GM19438 (cell line): ENCODE measurements at regions not wholly inside any gene's neighbourhood (a gene's known extent, or its start where the extent isn't known, plus 50 kb on each side); places are given as distances from the start of the nearest gene placed in this dataset.
"Not testable (repeated sequence)": the region's sequence is repeated elsewhere in the genome, so short reads cannot be mapped to it uniquely, and the experiment has no call there.

Experiments
- ATAC-seq: cut with Tn5 transposase; IDR thresholded peaks from one replicate; pipeline ENCODE4 v1.9.1; 2021; ENCODE audit warnings: low read depth; ENCODE audit not compliant: unreplicated experiment

DNA sequence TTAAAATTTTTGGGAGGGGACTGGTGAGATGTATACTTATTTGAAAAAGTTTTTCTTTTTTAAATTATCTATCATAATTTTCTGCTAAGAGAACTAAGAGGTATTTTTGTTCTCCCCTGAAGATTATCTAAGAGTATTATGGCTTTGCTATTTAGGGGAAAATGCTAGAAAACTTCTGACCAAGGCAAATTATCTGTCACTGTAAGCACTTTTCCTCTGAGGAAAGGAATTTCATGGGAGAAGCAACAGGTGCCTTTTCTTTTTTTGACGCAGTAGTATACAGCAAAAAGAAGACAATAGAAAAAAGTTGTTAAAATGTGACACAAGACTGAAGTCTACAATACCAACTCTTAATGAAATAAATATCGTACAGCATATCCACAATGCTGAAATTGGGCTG, 201.6 kb upstream of the NANOGP8 start:
- ATAC-seq = no peak

DNA sequence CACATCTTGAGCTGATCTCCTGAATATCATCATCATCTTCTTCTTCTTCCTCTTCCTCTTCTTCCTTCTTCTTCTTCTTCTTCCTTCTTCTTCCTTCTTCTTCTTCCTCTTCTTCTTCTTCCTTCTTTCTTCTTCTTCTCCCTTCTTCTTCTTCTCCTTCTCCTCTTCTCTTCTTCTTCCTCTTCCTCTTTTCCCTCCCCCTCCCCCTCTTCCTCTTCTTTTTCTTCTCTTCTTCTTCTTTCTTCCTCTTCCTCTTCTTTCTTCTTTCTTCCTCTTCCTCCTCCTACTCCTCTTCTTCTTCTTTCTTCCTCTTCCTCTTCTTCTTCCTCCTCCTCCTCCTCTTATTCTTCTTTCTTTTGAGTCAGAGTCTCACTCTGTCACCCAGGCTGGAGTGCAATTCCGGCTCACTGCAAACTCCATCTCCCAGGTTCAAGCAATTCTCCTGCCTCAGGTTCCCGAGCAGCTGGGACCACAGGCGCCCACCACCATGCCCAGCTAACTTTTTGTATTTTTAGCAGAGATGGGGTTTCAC, 197.9 kb upstream of the NANOGP8 start:
- ATAC-seq = no peak

DNA sequence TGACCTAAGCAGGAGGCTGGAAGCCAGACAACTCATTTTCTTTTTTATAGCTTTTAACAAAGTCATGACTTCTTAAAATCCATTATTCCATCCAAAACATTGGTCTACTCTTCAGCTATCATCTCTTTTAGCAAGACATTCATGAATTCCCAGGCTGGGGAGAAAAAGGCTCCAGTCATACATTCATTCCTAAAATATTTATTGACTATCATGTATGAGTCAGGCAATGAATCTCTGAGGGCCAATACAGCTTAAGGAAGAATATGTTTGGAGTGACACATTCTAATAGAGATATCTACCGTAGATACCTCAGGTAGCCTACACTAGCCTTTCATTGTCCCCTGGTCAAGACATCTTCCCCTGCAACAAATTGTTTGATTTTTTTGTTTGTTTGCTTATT, 196.4 kb upstream of the NANOGP8 start:
- ATAC-seq = no peak

- ATAC-seq = no peak
Measured at GRCh38 chr15:35279811-35280210, 194.7 kb upstream of the NANOGP8 start.

DNA sequence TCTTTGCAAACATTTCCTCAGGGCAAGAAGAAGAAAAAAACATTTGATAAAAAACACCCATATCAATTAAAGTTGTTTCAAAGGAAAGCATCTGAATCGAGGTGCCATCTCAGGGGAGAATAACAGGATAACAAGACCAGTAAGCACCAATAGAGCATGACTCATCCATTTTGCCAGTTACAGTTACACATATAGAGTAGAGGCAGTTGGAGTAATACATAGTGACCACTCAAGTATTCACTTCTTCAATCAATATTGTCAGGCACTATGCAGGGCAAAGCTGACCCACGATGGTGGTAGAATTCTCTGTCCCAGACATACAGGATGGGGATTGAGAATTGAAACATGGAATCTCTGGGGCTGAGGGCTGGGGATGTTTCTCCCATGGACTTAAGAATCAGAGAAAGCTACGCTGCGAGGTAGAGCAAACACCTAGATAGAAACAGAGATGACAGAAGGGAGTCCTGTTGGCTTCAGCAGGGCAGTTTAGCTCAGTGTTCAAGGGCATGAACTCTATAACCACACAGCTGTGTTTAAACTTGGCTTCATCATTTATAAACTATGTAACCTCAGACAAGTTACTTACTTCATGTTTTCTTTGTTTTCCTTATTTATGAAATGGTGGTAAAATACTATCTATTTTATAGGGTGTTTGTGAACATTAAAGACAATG, 186.4 kb upstream of the NANOGP8 start:
- no peak for ATAC-seq

DNA sequence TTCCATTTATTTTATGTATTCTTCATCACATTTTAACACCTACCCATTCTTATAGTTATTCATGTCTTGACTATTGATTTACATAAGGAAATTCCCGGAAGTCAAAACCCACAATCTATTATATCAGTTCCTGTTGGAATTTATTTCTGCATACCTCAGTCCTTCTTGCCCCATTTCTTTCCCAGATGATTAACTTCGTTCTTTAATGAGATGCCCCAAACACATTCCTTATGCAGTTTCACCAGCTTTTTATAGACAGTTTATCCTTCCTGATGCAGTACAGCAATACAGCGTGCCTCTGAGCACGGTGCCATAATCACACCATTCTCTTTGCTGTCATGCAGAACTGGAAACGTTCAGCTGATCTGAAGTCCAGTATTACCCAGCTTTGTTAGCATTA, 175.8 kb upstream of the NANOGP8 start:
- no peak for ATAC-seq

- ATAC-seq = not testable (repeated sequence)
Measured at GRCh38 chr15:35260274-35260673, 175.2 kb upstream of the NANOGP8 start.

DNA sequence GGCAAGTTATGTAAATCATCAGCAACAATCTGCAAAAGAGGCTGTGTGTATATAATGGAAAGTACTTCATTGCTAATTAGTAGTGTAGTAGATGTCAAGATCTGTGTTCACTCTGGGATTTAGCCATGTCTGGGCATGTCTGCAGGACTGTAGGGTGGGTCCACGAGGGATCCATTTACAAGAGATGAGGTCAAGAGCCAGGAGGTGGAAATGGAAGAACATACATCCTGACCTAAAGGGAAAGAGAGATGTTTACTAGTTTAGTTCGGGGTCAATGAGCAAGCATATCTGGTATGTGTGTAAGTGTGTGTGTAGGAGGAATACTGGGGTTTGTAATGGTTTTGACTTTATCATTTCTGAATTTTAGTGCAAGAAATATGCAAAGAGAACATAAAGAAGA, 171.5 kb upstream of the NANOGP8 start:
- no peak for ATAC-seq

DNA sequence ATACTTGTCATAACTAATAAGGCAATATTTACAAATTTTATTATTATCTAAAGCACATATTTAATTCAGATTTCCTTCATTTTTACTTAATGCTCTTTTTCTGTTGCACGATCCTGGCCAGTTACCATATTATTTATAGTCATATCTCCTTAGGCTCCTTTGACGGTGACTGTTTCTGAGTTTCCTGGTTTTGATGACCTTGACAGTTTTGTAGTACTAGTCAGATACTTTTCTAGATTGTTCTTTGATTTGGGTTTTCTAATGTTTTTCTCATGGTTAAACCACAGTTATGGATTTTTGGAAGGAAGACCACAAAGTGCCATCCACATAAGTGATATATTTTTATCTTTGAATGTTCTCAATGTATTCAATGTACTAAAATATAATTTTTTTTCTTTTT, 171.0 kb upstream of the NANOGP8 start:
- ATAC-seq = no peak

- not testable (repeated sequence) for ATAC-seq
Measured at GRCh38 chr15:35254908-35255307, 169.8 kb upstream of the NANOGP8 start.

GRCh38 chr15:35254062-35254461, 169.0 kb upstream of the NANOGP8 start:
- ATAC-seq = no peak

- ATAC-seq = no peak
Measured at GRCh38 chr15:35252351-35252865, 167.3 kb upstream of the NANOGP8 start.

GRCh38 chr15:35247150-35247549, 162.1 kb upstream of the NANOGP8 start:
- no peak for ATAC-seq

- ATAC-seq = no peak
Measured at GRCh38 chr15:35246451-35246850, 161.4 kb upstream of the NANOGP8 start.

DNA sequence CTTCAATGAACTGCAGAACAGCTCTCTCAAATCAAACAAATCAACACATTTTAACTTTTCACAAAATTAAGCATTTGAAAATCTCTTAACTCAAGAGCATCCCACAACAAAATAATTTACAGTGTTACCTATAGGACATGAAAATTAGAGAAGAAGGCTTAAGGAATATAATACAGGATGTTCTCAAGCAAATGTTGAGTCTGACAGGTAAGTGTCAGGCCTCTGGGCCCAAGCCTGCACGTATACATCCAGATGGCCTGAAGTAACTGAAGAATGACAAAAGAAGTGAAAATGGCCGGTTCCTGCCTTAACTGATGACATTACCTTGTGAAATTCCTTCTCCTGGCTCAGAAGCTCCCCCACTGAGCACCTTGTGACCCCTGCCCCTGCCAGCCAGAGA, 160.6 kb upstream of the NANOGP8 start:
- ATAC-seq = not testable (repeated sequence)

GRCh38 chr15:35244227-35244626, 159.1 kb upstream of the NANOGP8 start:
- no peak for ATAC-seq

DNA sequence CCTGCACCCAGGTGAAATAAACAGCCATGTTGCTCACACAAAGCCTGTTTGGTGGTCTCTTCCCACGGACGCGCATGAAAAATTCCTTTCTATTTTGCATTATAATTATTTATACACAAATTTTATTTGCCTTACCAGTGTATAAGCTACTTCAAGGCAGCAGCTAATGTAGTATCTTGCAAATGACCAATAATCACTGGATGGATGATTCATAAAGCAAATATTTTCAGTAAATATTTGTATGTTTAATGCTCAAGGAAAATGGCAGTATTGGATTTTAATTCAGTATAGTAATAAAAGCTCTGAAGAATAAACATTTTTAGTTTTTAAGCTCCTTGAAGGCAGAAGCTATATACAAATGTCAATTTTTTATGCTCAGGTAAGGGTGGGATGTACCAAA, 158.7 kb upstream of the NANOGP8 start:
- ATAC-seq = no peak

- not testable (repeated sequence) for ATAC-seq
Measured at GRCh38 chr15:35239693-35240092, 154.6 kb upstream of the NANOGP8 start.

GRCh38 chr15:35238448-35238847, 153.4 kb upstream of the NANOGP8 start:
- ATAC-seq = not testable (repeated sequence)

DNA sequence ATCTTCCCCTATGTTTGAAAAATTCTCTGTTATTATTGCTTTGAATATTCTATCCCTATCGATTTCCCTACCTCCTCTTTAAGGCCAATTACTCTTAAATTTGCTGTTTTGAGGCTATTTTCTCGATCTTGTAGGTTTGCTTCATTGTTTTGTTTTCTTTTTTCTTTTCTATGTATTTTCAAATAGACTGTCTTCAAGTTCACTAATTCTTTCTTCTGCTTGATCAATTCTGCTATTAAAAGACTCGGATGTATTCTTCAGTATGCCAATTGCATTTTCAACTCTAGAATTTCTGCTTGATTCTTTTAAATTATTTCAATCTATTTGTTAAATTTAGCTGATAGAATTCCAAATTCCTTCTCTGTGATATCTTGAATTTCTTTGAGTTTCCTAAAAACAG, 144.0 kb upstream of the NANOGP8 start:
- no peak for ATAC-seq

DNA sequence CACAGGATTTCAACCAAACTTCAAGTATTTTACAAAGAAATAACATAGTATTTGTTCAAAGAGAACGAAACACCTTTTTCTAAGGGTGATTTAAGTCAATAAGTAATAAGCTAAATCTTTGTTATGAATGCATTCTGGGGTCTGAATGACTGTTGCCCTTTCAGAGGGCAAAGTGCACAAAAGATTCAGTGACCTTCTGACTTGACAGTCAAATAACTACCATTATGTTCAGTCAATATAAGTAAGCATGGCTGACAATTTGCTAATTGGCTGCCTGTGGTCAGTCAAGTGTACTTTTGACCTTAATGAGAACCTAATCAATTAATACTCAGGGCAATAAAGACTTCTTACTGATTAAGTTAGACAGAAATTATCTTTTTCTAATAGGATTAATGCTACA, 133.1 kb upstream of the NANOGP8 start:
- no peak for ATAC-seq

DNA sequence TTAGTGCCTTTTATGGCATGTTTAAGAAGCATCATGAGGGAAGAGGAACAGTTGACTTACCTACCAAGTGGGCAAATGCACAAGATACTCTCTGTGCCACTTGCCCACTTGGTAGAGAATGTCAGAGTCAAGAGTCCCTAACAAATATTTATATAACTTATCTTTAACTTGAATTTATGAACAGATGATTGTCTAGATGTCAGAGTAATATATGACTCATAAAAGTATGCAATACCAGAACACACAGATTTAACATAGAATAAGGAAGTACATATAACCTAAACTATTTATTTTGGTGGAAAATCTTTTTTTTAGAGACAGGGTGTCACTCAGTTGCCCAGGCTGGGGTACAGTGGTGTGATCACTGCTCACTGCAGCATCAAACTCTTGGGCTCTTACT, 130.0 kb upstream of the NANOGP8 start:
- ATAC-seq = no peak
